Hepatocyte (in vitro differentiated cells): ENCODE measurements at regions not wholly inside any gene's neighbourhood (a gene's known extent, or its start where the extent isn't known, plus 50 kb on each side); places are given as distances from the start of the nearest gene placed in this dataset.

Experiments used
- EZH2 ChIP-seq: fragments of 200-600 bp; sonication (generic); IDR thresholded peaks from 2 replicates; pipeline ENCODE4 v1.6.1; 2016; ENCODE audit warnings: antibody characterized with exemption, mild to moderate bottlenecking, borderline replicate concordance
- EZH2phosphoT487 ChIP-seq: fragments of 200-600 bp; sonication (generic); IDR thresholded peaks from one replicate; pipeline ENCODE4 v1.6.1; 2018; ENCODE audit warnings: antibody characterized with exemption, mild to moderate bottlenecking, low read depth, moderate library complexity; ENCODE audit not compliant: unreplicated experiment, severe bottlenecking
- TF ChIP-seq, protein P1 (sequence below): fragments of 200-600 bp; sonication (generic); IDR thresholded peaks from 2 replicates; pipeline ENCODE4 v1.5.1; 2016; ENCODE audit warnings: antibody characterized with exemption, mild to moderate bottlenecking; ENCODE audit not compliant: poor library complexity

DNA sequence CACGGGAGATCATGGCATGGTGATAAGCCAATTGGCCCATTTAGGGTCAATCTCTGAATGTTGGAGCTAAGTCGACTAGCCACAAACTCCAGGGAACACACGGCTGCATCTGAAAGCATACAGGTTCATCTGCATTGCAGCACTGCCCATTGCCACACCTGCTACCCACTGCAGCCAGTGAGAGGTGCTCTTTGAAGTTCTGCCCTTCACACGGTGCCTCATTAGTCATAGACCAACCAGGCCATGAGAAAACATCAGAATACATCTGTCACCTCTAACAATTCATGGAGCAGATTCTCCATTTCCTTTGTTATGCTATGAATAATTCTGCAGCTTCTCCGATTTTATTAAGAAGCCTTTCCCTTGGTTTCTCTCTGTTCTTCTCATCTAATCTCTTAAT, 65.7 kb upstream of the FAM204A start:
- TF ChIP-seq, protein P1, sequence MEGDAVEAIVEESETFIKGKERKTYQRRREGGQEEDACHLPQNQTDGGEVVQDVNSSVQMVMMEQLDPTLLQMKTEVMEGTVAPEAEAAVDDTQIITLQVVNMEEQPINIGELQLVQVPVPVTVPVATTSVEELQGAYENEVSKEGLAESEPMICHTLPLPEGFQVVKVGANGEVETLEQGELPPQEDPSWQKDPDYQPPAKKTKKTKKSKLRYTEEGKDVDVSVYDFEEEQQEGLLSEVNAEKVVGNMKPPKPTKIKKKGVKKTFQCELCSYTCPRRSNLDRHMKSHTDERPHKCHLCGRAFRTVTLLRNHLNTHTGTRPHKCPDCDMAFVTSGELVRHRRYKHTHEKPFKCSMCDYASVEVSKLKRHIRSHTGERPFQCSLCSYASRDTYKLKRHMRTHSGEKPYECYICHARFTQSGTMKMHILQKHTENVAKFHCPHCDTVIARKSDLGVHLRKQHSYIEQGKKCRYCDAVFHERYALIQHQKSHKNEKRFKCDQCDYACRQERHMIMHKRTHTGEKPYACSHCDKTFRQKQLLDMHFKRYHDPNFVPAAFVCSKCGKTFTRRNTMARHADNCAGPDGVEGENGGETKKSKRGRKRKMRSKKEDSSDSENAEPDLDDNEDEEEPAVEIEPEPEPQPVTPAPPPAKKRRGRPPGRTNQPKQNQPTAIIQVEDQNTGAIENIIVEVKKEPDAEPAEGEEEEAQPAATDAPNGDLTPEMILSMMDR: no peak
- TF ChIP-seq EZH2: no peak
- TF ChIP-seq EZH2phosphoT487: no peak
